CD4-positive, CD25-positive, alpha-beta regulatory T cell (primary cell): ENCODE measurements at regions not wholly inside any gene's neighbourhood (a gene's known extent, or its start where the extent isn't known, plus 50 kb on each side); places are given as distances from the start of the nearest gene placed in this dataset.

Experiments used
- ATAC-seq, 2 donors: fragments of 150-1000 bp; cut with Tn5 transposase; one replicate each; pipeline ENCODE4 v1.10.0; 2021; ENCODE audit warnings: low read depth in 2 of 2, moderate number of reproducible peaks in 2 of 2, moderate library complexity in 1 of 2
- DNase-seq, 3 donors: peaks; one replicate each; pipeline versions ENCODE4 v3.0.0 to v3.0.0-alpha.2; 2012 to 2022; ENCODE audit warnings: mixed read lengths in 1 of 3
- H3K27ac ChIP-seq: one replicate; pipeline ENCODE4 v1.7.0; 2013; ENCODE audit warnings: mild to moderate bottlenecking, low read length; ENCODE audit not compliant: insufficient read depth, poor library complexity, severe bottlenecking
- H3K27me3 ChIP-seq: one replicate; pipeline ENCODE4 v1.7.0; 2013; ENCODE audit warnings: low read length; ENCODE audit not compliant: control insufficient read depth, insufficient read depth
- H3K36me3 ChIP-seq: one replicate; pipeline ENCODE4 v1.7.0; 2013; ENCODE audit warnings: mild to moderate bottlenecking, low read length, moderate library complexity; ENCODE audit not compliant: control insufficient read depth, insufficient read depth
- H3K4me1 ChIP-seq: 2 replicates; pipeline ENCODE4 v1.7.0; 2013; ENCODE audit warnings: mild to moderate bottlenecking, low read length; ENCODE audit not compliant: insufficient read depth, control insufficient read depth, poor library complexity, severe bottlenecking
- H3K4me3 ChIP-seq: one replicate; pipeline ENCODE4 v1.7.0; 2013; ENCODE audit warnings: low read depth, mild to moderate bottlenecking, low read length, moderate library complexity
- H3K9me3 ChIP-seq, 2 experiments: 1 replicate in 1 of 2; 2 replicates in 1 of 2; pipeline ENCODE4 v1.7.0; 2013; ENCODE audit warnings: low read length in 2 of 2, mild to moderate bottlenecking in 1 of 2, moderate library complexity in 1 of 2; ENCODE audit not compliant: control insufficient read depth in 2 of 2
- H3K27ac Mint-ChIP-seq, 3 donors: one replicate each; pipeline ENCODE4 v1.8.0; 2020 to 2022; ENCODE audit warnings: mild to moderate bottlenecking in 3 of 3, mixed read lengths in 3 of 3, moderate library complexity in 2 of 3
- H3K27me3 Mint-ChIP-seq: one replicate; pipeline ENCODE4 v1.8.0; 2022; ENCODE audit warnings: mild to moderate bottlenecking, mixed read lengths
- H3K36me3 Mint-ChIP-seq: one replicate; pipeline ENCODE4 v1.8.0; 2020; ENCODE audit warnings: mixed read lengths
- H3K4me1 Mint-ChIP-seq, 4 donors: one replicate each; pipeline ENCODE4 v1.8.0; 2020 to 2022; ENCODE audit warnings: mixed read lengths in 4 of 4, mild to moderate bottlenecking in 1 of 4
- H3K4me3 Mint-ChIP-seq, 4 donors: one replicate each; pipeline ENCODE4 v1.8.0; 2020 to 2022; ENCODE audit warnings: mild to moderate bottlenecking in 4 of 4, mixed read lengths in 4 of 4, moderate library complexity in 3 of 4
- H3K9me3 Mint-ChIP-seq, 7 donors: one replicate each; pipeline ENCODE4 v1.8.0; 2020 to 2022; ENCODE audit warnings: mixed read lengths in 7 of 7, mild to moderate bottlenecking in 3 of 7, moderate library complexity in 2 of 7

DNA sequence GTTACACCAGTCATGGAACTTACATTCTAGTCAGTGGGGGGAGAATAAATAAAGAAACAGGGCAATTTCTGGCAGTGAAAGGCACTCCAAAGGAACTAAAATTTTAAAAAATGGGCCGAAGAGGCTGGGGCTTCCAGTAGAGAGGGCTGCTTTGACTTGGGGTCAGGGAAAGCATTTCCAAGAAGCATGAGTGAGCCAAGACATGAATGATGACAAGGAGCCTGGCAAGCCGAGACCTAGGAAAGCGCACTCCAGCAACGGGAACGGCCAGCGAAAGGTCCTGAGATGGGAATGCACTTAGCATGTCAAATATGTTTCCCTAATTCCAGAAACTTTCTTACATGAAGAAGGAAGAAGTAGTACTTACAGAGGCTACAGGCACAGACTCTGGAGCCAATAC lies 95.4 kb upstream of the NGF start:
- H3K36me3 Mint-ChIP-seq, result peaks cover 3% of the 10 kb centered on the region
- H3K4me3 Mint-ChIP-seq, result no peak overlapping the region
- Histone ChIP-seq H3K27ac (no peak overlapping the region), H3K36me3 (no peaks in the 10 kb centered on the region), H3K4me1 (no peaks in the 10 kb centered on the region), H3K9me3 (no peaks in the 10 kb centered on the region), H3K27me3 (no peaks in the 10 kb centered on the region), H3K4me3 (no peak overlapping the region)
- DNase-seq (no peak), ATAC-seq (no peak)
- H3K9me3 Mint-ChIP-seq, result peaks cover 0 to 3% (median 0%) of the 10 kb centered on the region in 7 donors
- peaks cover 5% of the 10 kb centered on the region for H3K27me3 Mint-ChIP-seq
- H3K27ac Mint-ChIP-seq, result no peak overlapping the region
- no peaks in the 10 kb centered on the region for H3K4me1 Mint-ChIP-seq

DNA sequence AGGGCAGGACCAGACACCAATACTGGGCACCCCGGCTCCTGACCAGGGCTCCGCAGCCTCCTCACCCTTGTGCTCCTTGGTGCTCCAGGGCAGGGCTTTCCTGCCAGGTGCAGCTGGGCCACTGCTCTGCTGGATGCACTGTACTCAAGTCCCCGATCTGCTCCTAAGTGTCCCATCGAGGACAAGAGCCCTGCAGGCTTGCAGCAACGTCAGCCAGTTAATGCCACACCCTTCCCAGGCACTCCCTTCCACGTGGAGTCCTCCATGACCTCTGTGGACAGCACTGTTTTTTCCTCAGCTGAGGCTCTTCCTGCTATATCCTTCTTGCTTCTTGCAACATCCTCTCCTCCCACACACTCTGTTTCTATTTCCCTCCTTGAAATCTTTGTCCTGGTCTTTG lies 94.0 kb upstream of the NGF start:
- ATAC-seq, result no peak
- Histone ChIP-seq H3K4me3 (no peak overlapping the region), H3K9me3 (no peaks in the 10 kb centered on the region), H3K36me3 (no peaks in the 10 kb centered on the region), H3K27me3 (no peaks in the 10 kb centered on the region), H3K27ac (no peak overlapping the region), H3K4me1 (no peaks in the 10 kb centered on the region)
- peaks cover 0 to 3% (median 0%) of the 10 kb centered on the region in 7 donors for H3K9me3 Mint-ChIP-seq
- no peak overlapping the region for H3K27ac Mint-ChIP-seq
- no peak for DNase-seq
- peaks cover 5% of the 10 kb centered on the region for H3K27me3 Mint-ChIP-seq
- no peaks in the 10 kb centered on the region for H3K4me1 Mint-ChIP-seq
- H3K4me3 Mint-ChIP-seq, result no peak overlapping the region
- peaks cover 3% of the 10 kb centered on the region for H3K36me3 Mint-ChIP-seq

DNA sequence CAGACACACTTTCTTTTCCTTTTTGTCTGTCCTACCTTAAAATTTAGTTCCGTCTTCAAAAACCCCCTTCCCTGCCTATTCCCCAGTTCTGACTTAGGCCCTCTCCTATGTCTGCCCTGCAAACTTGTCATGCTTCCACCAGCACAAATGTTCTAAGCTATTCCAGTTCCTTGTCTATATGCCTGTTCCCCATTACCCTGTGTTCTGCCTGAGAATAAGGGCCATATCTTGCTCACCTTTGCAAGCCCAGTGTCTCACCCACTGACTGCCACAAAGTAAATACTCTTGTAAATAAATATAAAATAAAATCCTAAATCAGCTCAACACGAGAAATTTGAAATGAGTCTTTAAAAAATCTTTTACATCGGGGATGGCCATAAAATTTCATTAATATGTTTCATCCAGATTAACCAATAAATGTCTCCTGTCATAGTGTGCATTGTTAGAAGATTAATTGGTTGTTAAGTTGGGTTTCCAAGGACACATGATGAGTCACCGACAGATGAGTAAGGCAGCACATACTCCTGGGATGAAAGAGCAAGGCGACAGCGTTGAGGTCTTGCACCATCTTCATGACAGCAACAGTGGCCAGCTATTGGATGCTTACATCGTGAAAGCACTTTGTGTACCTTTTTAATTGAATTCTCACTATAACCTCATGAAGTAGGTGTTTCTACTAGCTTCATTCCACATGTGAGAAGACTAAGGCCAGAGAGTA lies 92.6 kb upstream of the NGF start:
- Mint-ChIP-seq H3K27ac (no peak overlapping the region), H3K9me3 (peaks cover 0 to 3% (median 0%) of the 10 kb centered on the region in 7 donors), H3K4me3 (no peak overlapping the region), H3K27me3 (peaks cover 5% of the 10 kb centered on the region), H3K36me3 (peaks cover 3% of the 10 kb centered on the region), H3K4me1 (no peaks in the 10 kb centered on the region)
- Histone ChIP-seq H3K27me3 (no peaks in the 10 kb centered on the region), H3K4me3 (no peak overlapping the region), H3K9me3 (no peaks in the 10 kb centered on the region), H3K36me3 (no peaks in the 10 kb centered on the region), H3K27ac (no peak overlapping the region), H3K4me1 (no peaks in the 10 kb centered on the region)
- no peak for DNase-seq
- ATAC-seq, result no peak

DNA sequence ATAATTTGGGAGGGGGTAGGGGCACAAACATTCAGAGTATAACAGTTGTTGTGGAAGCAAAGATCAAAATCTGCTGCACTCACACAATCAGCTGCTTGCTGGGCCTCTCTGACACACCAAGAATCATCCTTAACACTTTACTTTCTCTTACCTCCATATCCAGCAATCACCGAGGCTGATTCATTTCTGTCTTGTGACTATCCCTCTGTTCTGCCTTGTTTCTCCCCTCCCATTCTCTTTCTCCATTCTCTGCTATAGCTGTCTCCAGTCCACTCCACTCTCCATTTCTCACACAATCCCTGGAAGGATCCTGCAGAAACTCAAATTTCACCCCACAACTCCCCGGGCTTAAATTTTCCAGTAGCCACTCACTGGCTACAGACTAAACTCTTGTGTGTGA lies 91.8 kb upstream of the NGF start:
- Mint-ChIP-seq H3K9me3 (peaks cover 0 to 3% (median 0%) of the 10 kb centered on the region in 7 donors), H3K36me3 (peaks cover 3% of the 10 kb centered on the region), H3K27ac (no peak overlapping the region), H3K27me3 (peaks cover 5% of the 10 kb centered on the region), H3K4me1 (no peaks in the 10 kb centered on the region), H3K4me3 (no peak overlapping the region)
- H3K4me1 ChIP-seq, result no peaks in the 10 kb centered on the region
- DNase-seq, result no peak
- H3K27me3 ChIP-seq, result no peaks in the 10 kb centered on the region
- H3K4me3 ChIP-seq, result no peak overlapping the region
- H3K27ac ChIP-seq, result no peak overlapping the region
- H3K9me3 ChIP-seq, result no peaks in the 10 kb centered on the region
- no peaks in the 10 kb centered on the region for H3K36me3 ChIP-seq
- ATAC-seq, result no peak

DNA sequence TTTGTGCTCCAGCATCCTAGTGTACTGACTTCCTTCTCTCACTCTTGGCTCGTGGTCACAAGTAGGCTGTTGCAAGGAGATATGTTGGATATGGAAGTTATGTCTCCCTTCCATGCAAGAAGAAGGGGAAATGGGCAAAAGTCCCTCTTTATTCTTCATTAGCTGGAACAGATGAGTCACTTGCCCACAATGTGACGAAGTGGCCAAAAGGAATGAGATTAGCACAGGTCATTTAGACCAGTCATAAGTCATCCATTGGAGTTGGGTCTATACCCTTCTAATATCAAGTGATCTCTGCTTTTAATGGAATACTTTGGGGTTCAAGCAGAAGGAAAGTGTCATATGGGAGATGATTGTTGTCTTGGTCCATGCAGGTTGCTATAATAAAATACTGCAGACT lies 91.2 kb upstream of the NGF start:
- Histone ChIP-seq H3K4me1 (no peaks in the 10 kb centered on the region), H3K27ac (no peak overlapping the region), H3K4me3 (no peak overlapping the region), H3K27me3 (no peaks in the 10 kb centered on the region), H3K9me3 (no peaks in the 10 kb centered on the region), H3K36me3 (no peaks in the 10 kb centered on the region)
- Mint-ChIP-seq H3K36me3 (peaks cover 3% of the 10 kb centered on the region), H3K4me1 (no peaks in the 10 kb centered on the region), H3K27ac (no peak overlapping the region), H3K27me3 (peaks cover 5% of the 10 kb centered on the region), H3K9me3 (peaks cover 0 to 3% (median 0%) of the 10 kb centered on the region in 7 donors), H3K4me3 (no peak overlapping the region)
- DNase-seq, result no peak
- no peak for ATAC-seq

DNA sequence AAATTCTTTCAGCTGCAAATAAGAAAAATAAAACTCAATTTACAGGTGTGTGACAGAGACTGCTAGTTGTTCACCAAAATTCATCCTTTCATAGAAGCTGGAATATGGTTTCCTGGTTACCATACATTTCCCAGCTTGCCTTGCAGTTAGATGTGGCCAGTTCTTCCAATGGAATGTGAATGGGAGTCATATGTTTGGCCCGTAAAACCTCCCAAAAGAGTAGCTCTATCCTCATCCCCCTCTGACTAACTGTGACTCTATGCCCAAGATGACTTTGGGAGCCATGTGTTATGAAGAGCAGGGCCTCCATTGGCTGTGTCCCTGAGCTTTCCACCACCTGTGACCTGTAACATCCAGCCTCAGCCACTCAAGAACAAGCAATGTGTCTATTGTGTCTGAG lies 90.6 kb upstream of the NGF start:
- ATAC-seq, result no peak
- Mint-ChIP-seq H3K27me3 (peaks cover 5% of the 10 kb centered on the region), H3K9me3 (peaks cover 0 to 3% (median 0%) of the 10 kb centered on the region in 7 donors), H3K4me1 (no peaks in the 10 kb centered on the region), H3K27ac (no peak overlapping the region), H3K36me3 (peaks cover 3% of the 10 kb centered on the region), H3K4me3 (no peak overlapping the region)
- no peaks in the 10 kb centered on the region for H3K4me1 ChIP-seq
- H3K27ac ChIP-seq, result no peak overlapping the region
- H3K36me3 ChIP-seq, result no peaks in the 10 kb centered on the region
- H3K9me3 ChIP-seq, result no peaks in the 10 kb centered on the region
- peaks cover 1% of the 10 kb centered on the region for H3K27me3 ChIP-seq
- no peak for DNase-seq
- H3K4me3 ChIP-seq, result no peak overlapping the region

DNA sequence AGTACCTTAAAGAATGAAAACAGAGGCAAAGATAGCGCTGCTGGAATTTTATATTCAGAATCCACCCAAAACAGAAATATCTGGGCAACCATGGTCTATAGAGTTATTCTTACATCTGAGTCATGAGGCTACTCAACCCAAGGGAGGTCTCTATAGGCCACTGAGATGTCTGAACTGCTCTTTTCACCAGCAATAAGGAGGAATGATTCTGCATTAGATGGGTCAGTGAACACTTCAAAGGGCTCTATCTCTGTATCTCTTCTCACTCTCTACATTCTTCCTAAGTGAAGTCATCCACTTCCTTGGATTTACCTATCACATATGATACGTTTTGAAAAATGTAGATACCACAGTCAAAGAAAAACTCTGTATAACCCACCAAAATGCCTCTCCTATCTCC lies 90.2 kb upstream of the NGF start:
- Histone ChIP-seq H3K27me3 (peaks cover 1% of the 10 kb centered on the region), H3K36me3 (no peaks in the 10 kb centered on the region), H3K27ac (no peak overlapping the region), H3K4me3 (no peak overlapping the region), H3K9me3 (no peaks in the 10 kb centered on the region), H3K4me1 (no peaks in the 10 kb centered on the region)
- no peaks in the 10 kb centered on the region for H3K4me1 Mint-ChIP-seq
- ATAC-seq (no peak), DNase-seq (no peak)
- peaks cover 5% of the 10 kb centered on the region for H3K27me3 Mint-ChIP-seq
- peaks cover 0 to 3% (median 0%) of the 10 kb centered on the region in 7 donors for H3K9me3 Mint-ChIP-seq
- H3K36me3 Mint-ChIP-seq, result peaks cover 3% of the 10 kb centered on the region
- H3K4me3 Mint-ChIP-seq, result no peak overlapping the region
- H3K27ac Mint-ChIP-seq, result no peak overlapping the region

DNA sequence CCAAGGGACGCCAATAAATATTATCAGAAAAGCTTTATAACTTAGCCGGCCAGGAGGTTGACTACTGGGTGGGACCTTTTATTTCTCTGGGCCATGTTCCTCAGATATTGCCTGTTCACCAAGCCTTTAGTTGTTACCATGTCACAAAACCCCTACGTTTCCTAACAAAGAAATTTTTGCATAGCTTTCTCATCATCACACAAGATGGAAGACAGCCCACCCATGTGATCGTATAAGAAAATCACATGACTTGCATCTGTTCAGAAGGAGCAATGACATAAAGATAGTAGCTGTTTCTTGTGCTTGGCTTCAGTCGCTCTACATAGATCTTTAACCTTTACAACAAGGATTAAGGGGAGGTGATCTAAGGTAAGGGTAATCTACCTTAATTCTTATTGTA lies 88.9 kb upstream of the NGF start:
- no peak overlapping the region for H3K4me3 ChIP-seq
- Mint-ChIP-seq H3K9me3 (no peaks in the 10 kb centered on the region), H3K27me3 (peaks cover 5% of the 10 kb centered on the region), H3K36me3 (no peaks in the 10 kb centered on the region), H3K4me1 (no peaks in the 10 kb centered on the region), H3K27ac (no peak overlapping the region), H3K4me3 (no peak overlapping the region)
- H3K4me1 ChIP-seq, result no peaks in the 10 kb centered on the region
- peaks cover 1% of the 10 kb centered on the region for H3K27me3 ChIP-seq
- no peaks in the 10 kb centered on the region for H3K9me3 ChIP-seq
- H3K27ac ChIP-seq, result no peak overlapping the region
- no peak for ATAC-seq
- no peaks in the 10 kb centered on the region for H3K36me3 ChIP-seq
- no peak for DNase-seq
